Uterus (tissue), 2 donors: ENCODE measurements at regions not wholly inside any gene's neighbourhood (a gene's known extent, or its start where the extent isn't known, plus 50 kb on each side); places are given as distances from the start of the nearest gene placed in this dataset.

ENCODE experiments used
- POLR2A ChIP-seq, 2 donors: fragments of 450-650 bp; IDR thresholded peaks; one replicate each; pipeline ENCODE4 v1.6.1; 2016; ENCODE audit warnings: antibody characterized with exemption in 2 of 2, mild to moderate bottlenecking in 1 of 2, moderate library complexity in 1 of 2
- TF ChIP-seq, protein P1 (sequence below), 4 experiments: fragments of 200-600 bp in 2 of 4; fragments of 450-650 bp in 2 of 4; sonication (generic) in 2 of 4; IDR thresholded peaks; one replicate each; pipeline ENCODE4 v1.5.1; 2016 to 2019; ENCODE audit warnings: antibody characterized with exemption in 4 of 4, mild to moderate bottlenecking in 2 of 4, moderate library complexity in 1 of 4

GRCh38 chr4:156643826-156644225 is 327.8 kb downstream of the PDGFC start:
- TF ChIP-seq, protein P1, sequence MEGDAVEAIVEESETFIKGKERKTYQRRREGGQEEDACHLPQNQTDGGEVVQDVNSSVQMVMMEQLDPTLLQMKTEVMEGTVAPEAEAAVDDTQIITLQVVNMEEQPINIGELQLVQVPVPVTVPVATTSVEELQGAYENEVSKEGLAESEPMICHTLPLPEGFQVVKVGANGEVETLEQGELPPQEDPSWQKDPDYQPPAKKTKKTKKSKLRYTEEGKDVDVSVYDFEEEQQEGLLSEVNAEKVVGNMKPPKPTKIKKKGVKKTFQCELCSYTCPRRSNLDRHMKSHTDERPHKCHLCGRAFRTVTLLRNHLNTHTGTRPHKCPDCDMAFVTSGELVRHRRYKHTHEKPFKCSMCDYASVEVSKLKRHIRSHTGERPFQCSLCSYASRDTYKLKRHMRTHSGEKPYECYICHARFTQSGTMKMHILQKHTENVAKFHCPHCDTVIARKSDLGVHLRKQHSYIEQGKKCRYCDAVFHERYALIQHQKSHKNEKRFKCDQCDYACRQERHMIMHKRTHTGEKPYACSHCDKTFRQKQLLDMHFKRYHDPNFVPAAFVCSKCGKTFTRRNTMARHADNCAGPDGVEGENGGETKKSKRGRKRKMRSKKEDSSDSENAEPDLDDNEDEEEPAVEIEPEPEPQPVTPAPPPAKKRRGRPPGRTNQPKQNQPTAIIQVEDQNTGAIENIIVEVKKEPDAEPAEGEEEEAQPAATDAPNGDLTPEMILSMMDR (IDR thresholded peaks at IDR 0.05) = no peak
- no peak for TF ChIP-seq POLR2A (IDR thresholded peaks at IDR 0.05)
